H1 (cell line): ENCODE measurements at regions not wholly inside any gene's neighbourhood (a gene's known extent, or its start where the extent isn't known, plus 50 kb on each side); places are given as distances from the start of the nearest gene placed in this dataset.

Experiments
- ATF3 ChIP-seq: IDR thresholded peaks from 2 replicates; pipeline ENCODE4 v1.6.1; 2011; ENCODE audit warnings: low read depth, mild to moderate bottlenecking, low read length; ENCODE audit not compliant: insufficient read depth
- E2F6 ChIP-seq: IDR thresholded peaks from 2 replicates; pipeline ENCODE4 v1.6.1; 2012; ENCODE audit warnings: inconsistent platforms
- SIRT6 ChIP-seq: IDR thresholded peaks from one replicate; pipeline ENCODE4 v1.7.1; 2012; ENCODE audit warnings: low read length, inconsistent platforms

- no peak for TF ChIP-seq SIRT6
- no peak for TF ChIP-seq E2F6
- TF ChIP-seq ATF3 = no peak
- TF ChIP-seq, all 59 proteins: peak for 0
These were observed 1124.6 kb downstream of the JRKL start (continued) for GRCh38 chr11:97514446-97514845.
